H1 (cell line): ENCODE measurements at regions not wholly inside any gene's neighbourhood (a gene's known extent, or its start where the extent isn't known, plus 50 kb on each side); places are given as distances from the start of the nearest gene placed in this dataset.
"Not testable (repeated sequence)": the region's sequence is repeated elsewhere in the genome, so short reads cannot be mapped to it uniquely, and the experiment has no call there.

Experiments used
- CTCF ChIA-PET: fragments of 300-600 bp; sonication (Branson Sonifier 250); formaldehyde crosslinking; loops from one replicate; lab custom pipeline; 2021; ENCODE audit not compliant: partially characterized antibody; lab: Charles Lee
- POLR2A ChIA-PET: fragments of 300-600 bp; sonication (Branson Sonifier 250); formaldehyde crosslinking; loops from one replicate; lab custom pipeline; 2021; ENCODE audit warnings: inconsistent platforms; ENCODE audit not compliant: partially characterized antibody; lab: Charles Lee
- DNase-seq, 2 experiments: peaks; one replicate each; pipeline versions ENCODE4 v3.0.0 to v3.0.0-alpha.2; 2010 to 2022; ENCODE audit warnings: low spot score in 2 of 2, low read depth in 1 of 2, mixed read lengths in 1 of 2
- FAIRE-seq: peaks from 2 replicates; lab custom pipeline; 2011; peaks lifted over from hg19 to GRCh38; lab: Jason Lieb, UNC
- H2AFZ ChIP-seq: 2 replicates; pipeline ENCODE4 v1.8.1; 2012; ENCODE audit warnings: low read length, inconsistent platforms
- H2AK5ac ChIP-seq: 2 replicates; pipeline ENCODE4 v1.6.1; 2013; ENCODE audit warnings: low read depth, low read length
- H2BK120ac ChIP-seq: replicated peaks from 2 replicates; pipeline ENCODE3; 2013; ENCODE audit warnings: low read depth, low read length, inconsistent platforms
- H2BK12ac ChIP-seq: 2 replicates; pipeline ENCODE4 v1.6.1; 2013; ENCODE audit warnings: low read depth, low read length
- H2BK15ac ChIP-seq: 2 replicates; pipeline ENCODE4 v1.6.1; 2013; ENCODE audit warnings: low read length
- H2BK20ac ChIP-seq: 2 replicates; pipeline ENCODE4 v1.6.1; 2013; ENCODE audit warnings: low read length
- H2BK5ac ChIP-seq: 2 replicates; pipeline ENCODE4 v1.6.1; 2013; ENCODE audit warnings: low read depth, low read length
- H3K14ac ChIP-seq: 2 replicates; pipeline ENCODE4 v1.6.1; 2013; ENCODE audit warnings: inconsistent platforms; ENCODE audit not compliant: insufficient read length
- H3K18ac ChIP-seq: 2 replicates; pipeline ENCODE4 v1.6.1; 2013; ENCODE audit warnings: low read length; ENCODE audit errors: extremely low read depth
- H3K23ac ChIP-seq: 2 replicates; pipeline ENCODE4 v1.6.1; 2013; ENCODE audit warnings: inconsistent platforms; ENCODE audit not compliant: insufficient read length
- H3K23me2 ChIP-seq: 2 replicates; pipeline ENCODE4 v1.6.1; 2013; ENCODE audit warnings: low read depth, low read length
- H3K27ac ChIP-seq: 2 replicates; pipeline ENCODE4 v1.6.1; 2011; ENCODE audit warnings: low read depth, low read length, inconsistent platforms
- H3K27me3 ChIP-seq, 4 experiments: replicated peaks in 1 of 4; 1 replicate in 1 of 4; 2 replicates in 3 of 4; pipeline versions ENCODE4 v1.6.1 to v1.8.1; 2011 to 2013; ENCODE audit warnings: low read length in 3 of 4, mild to moderate bottlenecking in 3 of 4, inconsistent platforms in 2 of 4, mixed read lengths in 2 of 4, moderate library complexity in 1 of 4; ENCODE audit not compliant: control insufficient read depth in 3 of 4, insufficient read depth in 3 of 4; ENCODE audit errors: extremely low read depth in 1 of 4
- H3K36me3 ChIP-seq, 4 experiments: 2 replicates each; pipeline versions ENCODE4 v1.6.1 to v1.8.1; 2011 to 2013; ENCODE audit warnings: mild to moderate bottlenecking in 4 of 4, low read length in 3 of 4, moderate library complexity in 2 of 4, control low read depth in 1 of 4, inconsistent platforms in 1 of 4; ENCODE audit not compliant: insufficient read depth in 4 of 4, control insufficient read depth in 2 of 4
- H3K4ac ChIP-seq: replicated peaks from 2 replicates; pipeline ENCODE3; 2013; ENCODE audit warnings: low read length, low read depth, mixed read lengths, inconsistent platforms; ENCODE audit not compliant: insufficient read length
- H3K4me1 ChIP-seq, 4 experiments: replicated peaks in 1 of 4; 1 replicate in 1 of 4; 2 replicates in 3 of 4; pipeline versions ENCODE4 v1.6.1 to v1.8.1; 2011 to 2013; ENCODE audit warnings: low read length in 3 of 4, inconsistent platforms in 2 of 4, mixed read lengths in 1 of 4; ENCODE audit not compliant: insufficient read depth in 4 of 4, control insufficient read depth in 3 of 4
- H3K4me2 ChIP-seq, 2 experiments: 2 replicates each; pipeline versions ENCODE4 v1.6.1 to v1.8.1; 2011 to 2013; ENCODE audit warnings: low read depth in 2 of 2, low read length in 2 of 2, control low read depth in 1 of 2, inconsistent platforms in 1 of 2, mild to moderate bottlenecking in 1 of 2; ENCODE audit not compliant: insufficient read depth in 1 of 2
- H3K4me3 ChIP-seq, 4 experiments: fragments of 200-600, 300-600 bp in 1 of 4; sonication (generic), shearing (Covaris generic), sonication (Bioruptor Twin) in 1 of 4; 2 replicates each; pipeline versions ENCODE4 v1.5.1 to v1.8.1; 2011 to 2016; ENCODE audit warnings: low read length in 4 of 4, low read depth in 3 of 4, control low read depth in 2 of 4, inconsistent platforms in 2 of 4, mild to moderate bottlenecking in 2 of 4, mixed read lengths in 1 of 4, moderate library complexity in 1 of 4; ENCODE audit not compliant: insufficient read depth in 2 of 4; ENCODE audit errors: extremely low read depth in 1 of 4
- H3K56ac ChIP-seq: replicated peaks from 2 replicates; pipeline ENCODE3; 2013; ENCODE audit warnings: low read depth, mild to moderate bottlenecking, mixed read lengths, low read length, inconsistent platforms; ENCODE audit not compliant: insufficient read length
- H3K79me1 ChIP-seq: 2 replicates; pipeline ENCODE4 v1.6.1; 2013; ENCODE audit warnings: low read depth, low read length, control low read depth
- H3K79me2 ChIP-seq, 2 experiments: 2 replicates each; pipeline versions ENCODE4 v1.6.1 to v1.8.1; 2012 to 2013; ENCODE audit warnings: low read length in 2 of 2, mild to moderate bottlenecking in 2 of 2, inconsistent platforms in 1 of 2; ENCODE audit not compliant: insufficient read depth in 2 of 2, control insufficient read depth in 1 of 2
- H3K9ac ChIP-seq, 4 experiments: replicated peaks in 1 of 4; 1 replicate in 1 of 4; 2 replicates in 3 of 4; pipeline versions ENCODE4 v1.6.1 to v1.8.1; 2011 to 2013; ENCODE audit warnings: low read depth in 3 of 4, low read length in 3 of 4, control low read depth in 2 of 4, mild to moderate bottlenecking in 2 of 4, moderate library complexity in 2 of 4, inconsistent platforms in 1 of 4; ENCODE audit errors: extremely low read depth in 1 of 4
- H3K9me3 ChIP-seq, 2 experiments: 2 replicates each; pipeline versions ENCODE4 v1.6.1 to v1.8.1; 2012 to 2013; ENCODE audit warnings: mild to moderate bottlenecking in 2 of 2, moderate library complexity in 2 of 2, control low read depth in 1 of 2, inconsistent platforms in 1 of 2, low read depth in 1 of 2, low read length in 1 of 2, mixed read lengths in 1 of 2; ENCODE audit not compliant: insufficient read depth in 2 of 2
- H4K20me1 ChIP-seq, 2 experiments: replicated peaks in 1 of 2; 2 replicates each; pipeline versions ENCODE3 to v1.8.1; 2011 to 2013; ENCODE audit warnings: inconsistent platforms in 2 of 2, low read length in 2 of 2, mild to moderate bottlenecking in 1 of 2; ENCODE audit not compliant: insufficient read depth in 2 of 2, control insufficient read depth in 1 of 2
- H4K5ac ChIP-seq: 2 replicates; pipeline ENCODE4 v1.6.1; 2013; ENCODE audit warnings: low read length, low read depth, mixed read lengths, inconsistent platforms; ENCODE audit not compliant: insufficient read length
- H4K8ac ChIP-seq: 2 replicates; pipeline ENCODE4 v1.8.0; 2013; ENCODE audit warnings: mild to moderate bottlenecking, moderate library complexity, low read length, inconsistent platforms; ENCODE audit not compliant: insufficient read depth; ENCODE audit errors: extremely low read depth
- H4K91ac ChIP-seq: replicated peaks from 2 replicates; pipeline ENCODE3; 2013; ENCODE audit warnings: low read length, mixed read lengths, inconsistent platforms; ENCODE audit not compliant: insufficient read length
- CTCF ChIP-seq, 3 experiments: IDR thresholded peaks; 1 replicate in 2 of 3; 2 replicates in 1 of 3; pipeline versions ENCODE4 v1.5.1 to v1.6.1; 2011; ENCODE audit warnings: low read length in 3 of 3, mild to moderate bottlenecking in 3 of 3, inconsistent platforms in 2 of 3, low read depth in 1 of 3, moderate library complexity in 1 of 3; ENCODE audit not compliant: insufficient read depth in 1 of 3; ENCODE audit errors: control extremely low read depth in 1 of 3
- GTF2F1 ChIP-seq: IDR thresholded peaks from 2 replicates; pipeline ENCODE4 v1.6.1; 2012; ENCODE audit warnings: low read depth, low read length, improper control_type of control experiment, borderline replicate concordance
- TAF7 ChIP-seq: optimal IDR thresholded peaks from 2 replicates; pipeline ENCODE3; 2011; ENCODE audit warnings: low read depth, mild to moderate bottlenecking, inconsistent platforms, low read length, moderate library complexity, borderline replicate concordance
- WGBS, 2 experiments: shearing (Covaris generic) in 1 of 2; methylation state at CpG; one replicate each; pipeline versions ENCODE4 v1.1.6 to v1.1.7; 2013 to 2015; ENCODE audit warnings: low lambda C conversion rate in 2 of 2, mixed read lengths in 2 of 2, inconsistent platforms in 1 of 2, low coverage in 1 of 2, missing lambda C conversion rate in 1 of 2; ENCODE audit not compliant: insufficient replicate concordance in 2 of 2, insufficient coverage in 1 of 2, insufficient read length in 1 of 2; ENCODE audit errors: extremely low coverage in 1 of 2, missing lambda C conversion rate in 1 of 2; 5-methylcytosine and 5-hydroxymethylcytosine counted together

GRCh38 chr16:29154088-29154487 is 169.2 kb downstream of the LAT start (continued):
- TF ChIP-seq CTCF (IDR thresholded peaks at IDR 0.05; ENCODE audit: control extremely low read depth in 1 of 3, insufficient read depth in 1 of 3, low read depth in 1 of 3, low read length in 3 of 3) (no peak), TAF7 (no peak), GTF2F1 (no peak)

DNA sequence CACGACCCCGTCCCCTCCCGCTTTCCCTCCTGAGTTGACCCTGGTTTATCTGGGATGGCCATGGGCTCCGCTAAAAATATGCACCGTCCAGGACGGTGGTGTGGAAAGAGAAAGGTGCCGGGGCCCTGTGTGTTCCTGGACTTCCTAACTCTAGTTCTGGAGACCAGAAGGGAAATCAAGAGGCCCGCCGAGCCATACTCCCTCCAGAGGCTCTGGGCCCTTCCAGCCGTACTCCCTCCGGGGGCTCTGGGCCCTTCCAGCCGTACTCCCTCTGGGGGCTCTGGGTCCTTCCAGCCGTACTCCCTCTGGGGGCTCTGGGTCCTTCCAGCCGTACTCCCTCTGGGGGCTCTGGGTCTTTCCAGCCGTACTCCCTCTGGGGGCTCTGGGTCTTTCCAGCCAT is 168.5 kb downstream of the LAT start:
- POLR2A ChIA-PET, H2BK15ac ChIP-seq, H3K23me2 ChIP-seq, H3K36me3 ChIP-seq, H3K79me1 ChIP-seq, H2BK120ac ChIP-seq, H3K27ac ChIP-seq, H3K9me3 ChIP-seq, H2BK20ac ChIP-seq, CTCF ChIA-PET, H2BK5ac ChIP-seq, H3K23ac ChIP-seq, H3K4me2 ChIP-seq, H3K9ac ChIP-seq, H3K4me3 ChIP-seq, H3K18ac ChIP-seq, H3K27me3 ChIP-seq, H4K8ac ChIP-seq, H4K5ac ChIP-seq, H3K56ac ChIP-seq, H3K79me2 ChIP-seq, FAIRE-seq, H4K91ac ChIP-seq, H2AK5ac ChIP-seq, H2BK12ac ChIP-seq, H3K14ac ChIP-seq, H4K20me1 ChIP-seq, DNase-seq, H2AFZ ChIP-seq, H3K4ac ChIP-seq: not testable (repeated sequence)
- peaks cover 2 to 10% (median 5%) of the 10 kb centered on the region in 4 experiments; a peak in 5 of 7 replicates for H3K4me1 ChIP-seq
- WGBS, 2 experiments, result 81% methylated on average over 13 of the region's 15 CpGs; no CpG with 5 or more reads in 1 of the 2 experiments
